ENCODE measurements at regions not wholly inside any gene's neighbourhood (a gene's known extent, or its start where the extent isn't known, plus 50 kb on each side); places are given as distances from the start of the nearest gene placed in this dataset.

DNA sequence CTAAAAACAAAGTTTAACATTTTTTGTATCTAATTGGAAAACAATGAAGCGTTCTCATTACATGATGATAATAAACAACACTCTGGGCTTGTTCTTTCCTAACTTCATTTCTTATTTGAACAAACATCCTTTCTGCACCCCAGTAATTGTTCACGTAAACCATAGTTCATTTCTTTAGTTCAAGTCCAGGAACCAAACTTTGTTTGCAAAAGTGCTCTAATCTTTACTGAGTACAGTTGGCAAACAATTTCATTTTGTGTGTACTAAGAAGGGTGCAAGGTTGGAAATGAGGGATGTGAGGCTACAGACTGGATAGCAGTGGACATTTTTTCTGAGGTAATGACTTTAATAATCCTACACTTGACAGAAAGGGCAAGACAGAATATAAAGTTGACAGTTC, 113.5 kb downstream of the NREP start:
- Histone ChIP-seq H4K20me1 (ENCODE audit: insufficient read depth, low read length) (no peaks in the 10 kb centered on the region), H2BK20ac (ENCODE audit: low read depth, low read length) (no peak overlapping the region), H3K9me3 (ENCODE audit: control insufficient read depth, insufficient read depth, low read length) (peaks cover 10% of the 10 kb centered on the region), H4K8ac (ENCODE audit: low read depth in 2 of 2, low read length in 2 of 2) (no peak overlapping the region), H2BK120ac (ENCODE audit: low read depth, low read length) (no peak overlapping the region), H2BK15ac (ENCODE audit: low read depth, low read length) (no peak overlapping the region), H2BK5ac (ENCODE audit: low read depth, low read length, poor library complexity, severe bottlenecking) (no peak overlapping the region), H3K23ac (ENCODE audit: low read depth, low read length) (no peak overlapping the region), H4K91ac (ENCODE audit: insufficient read depth, low read depth, low read length) (no peak overlapping the region), H3K4me3 (ENCODE audit: insufficient read depth, low read depth, low read length) (no peak overlapping the region), H2AK5ac (ENCODE audit: low read depth, low read length) (no peak overlapping the region), H3K27ac (ENCODE audit: insufficient read depth, low read length) (no peak overlapping the region), H2AK9ac (replicated peaks; ENCODE audit: low read depth, low read length, poor library complexity) (no peak overlapping the region), H2AFZ (replicated peaks; ENCODE audit: low read length, poor library complexity) (no peak overlapping the region), H3K79me1 (ENCODE audit: low read depth in 1 of 2, low read length in 2 of 2) (no peaks in the 10 kb centered on the region), H3K4me2 (ENCODE audit: low read depth, low read length) (no peak overlapping the region), H3K56ac (ENCODE audit: extremely low read depth, insufficient read depth, low read length) (no peak overlapping the region), H3K4ac (ENCODE audit: low read depth, low read length) (no peak overlapping the region), H3K9me1 (ENCODE audit: insufficient read depth, low read length) (peaks cover 2% of the 10 kb centered on the region; the same call in 1 of the 2 replicates), H3K36me3 (ENCODE audit: control insufficient read depth, insufficient read depth, low read length) (no peaks in the 10 kb centered on the region), H3K27me3 (ENCODE audit: control insufficient read depth, insufficient read depth, low read length) (peaks cover 27% of the 10 kb centered on the region), H3K4me1 (ENCODE audit: control insufficient read depth, insufficient read depth, low read length) (peaks cover 1% of the 10 kb centered on the region; the same call in 1 of the 2 replicates), H3K14ac (replicated peaks; ENCODE audit: low read depth, low read length) (no peak overlapping the region), H3K9ac (ENCODE audit: low read depth, low read length) (no peak overlapping the region), H4K5ac (ENCODE audit: low read depth, low read length) (no peak overlapping the region), H3K18ac (ENCODE audit: low read depth, low read length) (no peak overlapping the region)
- BruUV-seq (replicated peaks) = no TSS peak
- ATAC-seq (ENCODE audit: low read depth) (no peak), DNase-seq (no peak)
- CTCF ChIA-PET = no interaction called here
- intact Hi-C loops (cut with micrococcal nuclease) (loop anchor here (2.0 to 5.0 kb wide), 4 partner anchors 86 to 503 kb away; partner anchors contain the start of gene NREP), dilution Hi-C loops (cut with HindIII; ENCODE audit: low sequenced_read_pairs, unreplicated experiment) (no loop called here), in situ Hi-C loops (cut with MboI; ENCODE audit: low sequenced_read_pairs) (no loop called here)
- WGBS, 2 experiments (ENCODE audit: extremely low coverage in 2 of 2, insufficient read length in 1 of 2) = no CpG with 5 or more reads among the region's 2 CpGs
- POLR2A ChIA-PET (ENCODE audit: unreplicated experiment) = no interaction called here
- no peak for TF ChIP-seq MXI1 (IDR thresholded peaks at IDR 0.05; ENCODE audit: borderline replicate concordance, low read depth, low read length)
- TF ChIP-seq, protein P1, sequence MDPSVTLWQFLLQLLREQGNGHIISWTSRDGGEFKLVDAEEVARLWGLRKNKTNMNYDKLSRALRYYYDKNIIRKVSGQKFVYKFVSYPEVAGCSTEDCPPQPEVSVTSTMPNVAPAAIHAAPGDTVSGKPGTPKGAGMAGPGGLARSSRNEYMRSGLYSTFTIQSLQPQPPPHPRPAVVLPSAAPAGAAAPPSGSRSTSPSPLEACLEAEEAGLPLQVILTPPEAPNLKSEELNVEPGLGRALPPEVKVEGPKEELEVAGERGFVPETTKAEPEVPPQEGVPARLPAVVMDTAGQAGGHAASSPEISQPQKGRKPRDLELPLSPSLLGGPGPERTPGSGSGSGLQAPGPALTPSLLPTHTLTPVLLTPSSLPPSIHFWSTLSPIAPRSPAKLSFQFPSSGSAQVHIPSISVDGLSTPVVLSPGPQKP (IDR thresholded peaks at IDR 0.05; ENCODE audit: borderline replicate concordance, low read depth, low read length) = no peak

Data from IMR-90 (cell line).